ENCODE measurements at regions not wholly inside any gene's neighbourhood (a gene's known extent, or its start where the extent isn't known, plus 50 kb on each side); places are given as distances from the start of the nearest gene placed in this dataset.
"Not testable (repeated sequence)": the region's sequence is repeated elsewhere in the genome, so short reads cannot be mapped to it uniquely, and the experiment has no call there.

- intact Hi-C loops (cut with DNase I; ENCODE audit: low total_unique reads): loop anchor here (5.0 kb wide), 1 partner anchor 159 kb away; no protein-coding TSS in a partner anchor
- H3K27ac ChIP-seq: no peak overlapping the region
- TF ChIP-seq CTCF (IDR thresholded peaks at IDR 0.05): no peak
- H3K36me3 ChIP-seq: no peaks in the 10 kb centered on the region
- no peaks in the 10 kb centered on the region for H3K27me3 ChIP-seq
- no peaks in the 10 kb centered on the region for H3K9me3 ChIP-seq
- peak in 1 of 2 donors; percentile 48 for DNase-seq
- no peak overlapping the region for H3K4me3 ChIP-seq
- H3K4me1 ChIP-seq: no peaks in the 10 kb centered on the region
These were observed 82.6 kb upstream of the RGPD5 start for GRCh38 chr2:109711230-109712122.

- intact Hi-C loops (cut with DNase I; ENCODE audit: low total_unique reads): loop anchor here (5.0 kb wide), 1 partner anchor 160 kb away; no protein-coding TSS in a partner anchor
- no peak for TF ChIP-seq CTCF (IDR thresholded peaks at IDR 0.05)
- no peaks in the 10 kb centered on the region for H3K9me3 ChIP-seq
- no peaks in the 10 kb centered on the region for H3K27me3 ChIP-seq
- H3K27ac ChIP-seq: no peak overlapping the region
- peak in 1 of 2 donors; percentile 46 for DNase-seq
- H3K4me1 ChIP-seq: no peaks in the 10 kb centered on the region
- no peak overlapping the region for H3K4me3 ChIP-seq
- H3K36me3 ChIP-seq: no peaks in the 10 kb centered on the region
These were observed 82.0 kb upstream of the RGPD5 start for GRCh38 chr2:109712123-109712449.

GRCh38 chr2:109712746-109713145, 81.4 kb upstream of the RGPD5 start:
- intact Hi-C loops (cut with DNase I; ENCODE audit: low total_unique reads): loop anchor here (5.0 kb wide), 1 partner anchor 160 kb away; no protein-coding TSS in a partner anchor
- Histone ChIP-seq H3K4me1 (no peaks in the 10 kb centered on the region), H3K9me3 (no peaks in the 10 kb centered on the region), H3K36me3 (no peaks in the 10 kb centered on the region), H3K4me3 (no peak overlapping the region), H3K27me3 (no peaks in the 10 kb centered on the region), H3K27ac (no peak overlapping the region)
- DNase-seq: peak in 1 of 2 donors; percentile 24
- no peak for TF ChIP-seq CTCF (IDR thresholded peaks at IDR 0.05)

DNA sequence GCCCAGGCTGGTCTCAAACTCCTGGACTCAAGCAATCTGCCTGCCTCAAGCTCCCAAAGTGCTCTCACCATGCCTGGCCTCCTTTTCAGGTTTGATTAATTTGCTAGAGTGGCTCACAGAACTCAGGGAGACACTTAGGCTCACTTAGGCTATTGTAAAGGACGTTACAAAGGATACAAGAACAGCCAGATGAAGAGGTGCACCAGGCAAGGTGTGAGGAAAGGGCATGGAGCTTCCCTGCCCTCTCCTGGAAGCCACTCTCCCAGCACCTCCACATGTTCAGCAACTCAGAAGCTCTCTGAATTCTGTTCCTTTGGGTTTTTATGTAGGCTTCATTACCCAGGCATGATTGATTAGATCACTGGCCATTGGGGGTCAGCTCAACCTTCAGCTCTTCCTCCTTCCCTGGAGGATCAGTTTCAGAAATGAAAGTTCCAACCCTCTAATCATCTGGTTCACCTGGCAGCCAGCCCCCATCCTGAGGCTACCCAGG, 78.7 kb upstream of the RGPD5 start:
- DNase-seq: peak in 1 of 2 donors; percentile 62
- intact Hi-C loops (cut with DNase I; ENCODE audit: low total_unique reads): no loop called here
- Histone ChIP-seq H3K4me3 (no peak overlapping the region), H3K9me3 (no peaks in the 10 kb centered on the region), H3K27ac (no peak overlapping the region), H3K27me3 (no peaks in the 10 kb centered on the region), H3K36me3 (no peaks in the 10 kb centered on the region), H3K4me1 (no peaks in the 10 kb centered on the region)
- peak; percentile 72 to 83 for TF ChIP-seq CTCF (IDR thresholded peaks at IDR 0.05)

- H3K4me3 ChIP-seq; H3K9me3 ChIP-seq; H3K36me3 ChIP-seq; intact Hi-C loops (cut with DNase I; ENCODE audit: low total_unique reads); H3K27me3 ChIP-seq; H3K27ac ChIP-seq; H3K4me1 ChIP-seq: not testable (repeated sequence)
- DNase-seq: peak in 1 of 2 donors; percentile 16
These were observed 77.5 kb upstream of the RGPD5 start for GRCh38 chr2:109716596-109716995.

GRCh38 chr2:109718139-109718538, 76.0 kb upstream of the RGPD5 start:
- no peak for DNase-seq
- intact Hi-C loops (cut with DNase I; ENCODE audit: low total_unique reads): no loop called here
- no peak overlapping the region for H3K27ac ChIP-seq

More at GRCh38 chr2:109718139-109718538, 76.0 kb upstream of the RGPD5 start:
- Histone ChIP-seq H3K4me1 (peaks cover 0 to 6% (median 0%) of the 10 kb centered on the region in 4 donors), H3K27me3 (no peaks in the 10 kb centered on the region), H3K36me3 (no peaks in the 10 kb centered on the region), H3K4me3 (no peak overlapping the region), H3K9me3 (no peaks in the 10 kb centered on the region)
- TF ChIP-seq CTCF (IDR thresholded peaks at IDR 0.05): no peak

Measured in tibial artery (tissue), 4 donors.